GM18861 (cell line): ENCODE measurements at regions not wholly inside any gene's neighbourhood (a gene's known extent, or its start where the extent isn't known, plus 50 kb on each side); places are given as distances from the start of the nearest gene placed in this dataset.
A peak's percentile ranks its signal among the peaks of the same experiment; 100 is the strongest.
"Not testable (repeated sequence)": the region's sequence is repeated elsewhere in the genome, so short reads cannot be mapped to it uniquely, and the experiment has no call there.

Source experiments
- ATAC-seq: cut with Tn5 transposase; IDR thresholded peaks from one replicate; pipeline ENCODE4 v1.9.1; 2021; ENCODE audit not compliant: unreplicated experiment

DNA sequence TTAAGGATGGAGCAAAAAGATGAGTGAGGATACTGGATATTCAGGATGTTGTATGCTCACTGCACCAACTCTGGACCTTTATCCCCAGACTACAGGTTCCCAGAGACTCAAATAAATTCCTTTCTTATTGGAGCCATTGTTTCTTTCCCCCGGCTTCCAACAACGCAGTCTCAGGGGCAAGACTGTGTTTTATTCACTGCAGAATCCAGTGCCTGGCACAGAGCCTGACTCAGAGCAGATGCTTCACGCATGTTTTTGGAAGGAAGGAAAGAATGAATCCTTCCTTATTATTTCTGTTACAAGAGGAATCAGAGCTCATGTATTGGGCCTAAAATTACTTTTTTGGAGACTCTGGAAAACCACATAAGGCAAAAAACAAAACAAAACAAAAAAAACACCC lies 96.0 kb upstream of the VGLL4 start:
- ATAC-seq = no peak

DNA sequence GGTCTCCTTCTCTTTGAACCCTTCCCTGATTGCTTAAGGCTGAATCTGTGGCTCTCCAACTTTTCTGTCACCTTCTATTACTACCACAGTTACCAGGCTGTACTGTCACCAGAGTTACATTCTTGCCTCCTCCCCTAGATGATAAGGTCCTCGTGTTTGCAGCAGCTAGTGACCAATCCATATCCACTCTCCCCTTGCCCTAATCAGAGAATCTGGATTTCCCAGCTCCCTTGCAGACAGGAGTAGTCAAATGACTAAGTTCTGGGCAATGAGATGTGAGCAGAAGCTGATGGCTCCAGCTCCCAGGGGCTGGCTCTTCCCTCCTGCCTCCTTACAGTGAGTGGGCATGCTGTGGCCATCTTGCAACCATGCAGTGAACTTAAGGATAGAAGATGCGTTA lies 95.4 kb upstream of the VGLL4 start:
- no peak for ATAC-seq

DNA sequence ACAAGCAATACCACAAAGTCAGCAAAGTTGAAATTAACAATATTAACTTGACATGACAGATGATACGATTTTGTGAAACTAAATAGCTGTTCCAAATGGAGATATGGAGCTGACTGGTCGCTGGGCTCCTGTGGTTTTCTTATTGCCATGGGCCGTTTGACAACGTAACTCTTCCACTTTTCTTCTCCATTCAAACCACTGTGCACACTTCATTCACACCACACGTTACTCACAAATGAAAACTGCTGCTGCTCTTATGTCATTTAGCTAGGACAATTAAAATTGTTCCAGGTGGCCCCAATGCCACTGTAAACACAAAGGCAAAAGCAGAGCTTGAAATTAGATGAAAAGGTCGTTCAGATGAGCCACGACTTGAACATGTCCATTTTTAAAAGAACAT lies 94.0 kb upstream of the VGLL4 start:
- ATAC-seq = no peak

DNA sequence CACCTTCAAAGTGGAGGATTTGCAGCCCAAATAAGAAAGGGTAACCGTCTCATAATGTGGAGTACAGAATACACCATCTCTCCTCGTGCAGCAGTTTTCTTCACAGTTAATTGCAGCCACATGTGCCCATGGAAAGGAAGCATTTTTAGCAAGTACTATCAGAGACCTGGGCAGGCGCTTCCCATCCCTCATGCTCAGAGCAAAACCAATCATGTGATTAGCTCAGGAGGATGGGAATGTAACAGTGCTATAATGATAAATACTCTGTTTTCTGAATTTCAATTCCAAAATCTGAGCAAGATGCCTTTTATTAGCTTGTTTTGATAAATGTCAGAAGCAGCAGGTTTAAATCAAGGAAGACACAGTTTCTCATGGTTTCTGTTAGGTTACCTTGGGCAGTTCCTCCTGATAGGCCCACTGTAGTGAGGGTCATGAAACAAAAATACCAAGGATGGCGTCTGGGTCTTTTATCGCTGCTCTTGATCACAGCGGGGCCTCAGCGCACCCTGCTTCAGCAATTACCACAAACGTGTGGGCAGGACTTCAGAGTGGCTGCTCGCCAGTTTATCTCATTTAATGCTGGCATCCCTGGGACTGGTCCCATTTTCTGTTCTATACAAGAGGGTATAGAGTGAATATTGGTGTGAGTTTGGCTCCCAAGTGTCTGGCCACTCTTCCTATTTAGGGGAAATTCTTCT lies 92.6 kb upstream of the VGLL4 start:
- no peak for ATAC-seq

DNA sequence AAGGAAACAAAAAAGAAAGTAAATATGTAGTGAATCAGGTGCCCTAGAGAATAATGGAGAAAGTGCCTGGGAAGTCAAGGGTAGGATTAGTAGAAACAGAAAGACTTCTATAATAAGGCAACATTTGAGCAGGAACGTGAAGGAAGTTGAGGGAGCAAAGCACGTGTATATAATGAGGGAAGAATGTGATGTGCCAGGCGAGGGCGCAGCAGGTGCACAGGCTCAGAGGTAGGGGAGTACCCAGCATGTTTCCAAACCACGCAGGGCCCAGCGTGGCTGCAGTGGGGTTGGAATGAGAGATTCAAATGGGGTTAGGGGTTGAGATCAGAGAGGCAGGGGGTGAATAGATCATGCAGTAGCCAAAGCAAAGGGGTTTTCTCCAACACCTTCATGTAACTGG lies 91.9 kb upstream of the VGLL4 start:
- no peak for ATAC-seq

DNA sequence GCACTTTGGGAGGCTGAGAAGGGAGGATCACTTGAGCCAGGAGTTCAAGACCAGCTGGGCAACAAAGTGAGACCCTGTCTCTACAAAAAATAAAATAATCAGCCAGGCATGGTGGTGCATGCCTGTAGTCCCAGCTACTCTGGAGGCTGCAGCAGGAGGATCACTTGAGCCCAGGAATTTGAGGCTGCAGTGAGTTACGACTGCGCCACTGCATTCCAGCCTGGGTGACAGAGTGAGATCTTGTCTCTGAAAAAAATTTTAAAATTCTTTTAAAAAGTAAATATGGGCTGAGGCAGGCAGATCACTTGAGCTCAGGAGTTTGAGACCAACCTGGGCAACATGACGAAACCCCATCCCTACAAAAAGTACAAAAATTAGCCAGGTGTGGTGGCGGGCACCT lies 91.4 kb upstream of the VGLL4 start:
- ATAC-seq = not testable (repeated sequence)

DNA sequence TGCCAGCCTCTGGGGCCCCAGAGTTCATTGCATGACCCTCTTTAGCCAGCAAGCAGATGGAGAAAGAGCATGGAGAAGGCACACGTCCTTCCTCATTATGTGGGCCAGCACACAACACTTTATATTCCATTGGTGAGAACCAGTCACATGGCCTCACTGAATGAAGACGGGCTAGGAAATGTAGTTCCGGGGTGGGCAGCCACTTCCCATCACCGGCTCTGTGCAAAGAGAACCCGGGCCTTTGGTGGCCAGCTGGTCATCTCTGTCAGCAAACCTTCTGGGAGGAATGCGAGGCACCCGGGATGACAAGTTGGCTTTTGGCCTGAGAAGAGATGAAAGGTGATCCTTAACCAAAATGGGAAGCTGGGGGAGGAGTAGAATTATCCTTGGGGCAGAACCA lies 90.2 kb upstream of the VGLL4 start:
- ATAC-seq = no peak

DNA sequence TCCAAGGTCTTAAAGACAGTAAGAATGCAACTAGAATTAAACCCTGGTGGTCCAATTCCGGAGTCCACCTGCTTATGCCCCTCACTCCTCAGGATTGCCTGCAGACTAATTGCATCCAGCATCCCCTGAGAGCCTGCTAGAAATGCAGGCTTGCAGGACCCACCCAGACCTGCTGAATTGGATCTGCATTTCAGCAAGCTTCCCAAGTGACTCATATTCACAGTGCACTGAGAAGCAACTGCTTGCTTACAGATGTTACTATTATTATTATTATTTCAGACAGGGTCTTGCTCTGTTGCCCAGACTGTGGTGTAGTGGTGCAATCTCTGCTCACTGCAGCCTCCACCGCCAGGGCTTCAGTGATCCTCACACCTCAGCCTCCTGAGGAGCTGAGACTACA lies 83.5 kb upstream of the VGLL4 start:
- no peak for ATAC-seq

DNA sequence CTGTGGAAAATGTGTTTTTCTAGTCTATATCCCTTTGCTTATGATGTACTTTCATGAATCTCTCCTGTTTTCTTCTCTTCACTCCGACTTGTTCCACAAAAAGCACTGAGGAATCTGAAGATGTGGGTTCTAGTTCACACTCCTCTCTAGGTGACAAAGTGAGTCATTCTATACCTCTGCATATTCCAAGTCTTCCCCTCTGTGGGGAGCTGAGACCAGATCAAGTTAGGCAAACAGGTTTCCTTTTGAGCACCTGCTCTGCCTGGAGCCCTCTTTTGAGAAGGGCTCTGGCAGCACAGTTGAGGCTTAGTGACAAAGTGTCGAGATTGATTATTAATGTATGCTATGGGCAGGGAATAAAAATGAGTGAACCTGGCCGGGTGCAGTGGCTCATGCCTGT lies 82.4 kb upstream of the VGLL4 start:
- ATAC-seq = no peak

DNA sequence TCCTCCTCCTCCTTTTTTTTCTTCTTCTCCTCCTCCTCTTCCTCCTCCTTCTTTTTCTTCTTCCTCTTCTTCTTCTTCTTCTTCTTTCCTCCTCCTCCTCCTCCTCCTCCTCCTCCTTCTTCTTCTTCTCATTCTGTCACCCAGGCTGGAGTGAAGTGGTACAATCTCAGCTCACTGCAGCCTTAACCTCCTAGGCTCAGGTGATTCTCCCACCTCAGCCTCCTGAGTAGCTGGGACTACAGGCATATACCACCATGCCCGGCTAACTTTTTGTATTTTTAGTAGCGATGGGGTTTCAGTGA lies 81.6 kb upstream of the VGLL4 start:
- ATAC-seq = not testable (repeated sequence)

DNA sequence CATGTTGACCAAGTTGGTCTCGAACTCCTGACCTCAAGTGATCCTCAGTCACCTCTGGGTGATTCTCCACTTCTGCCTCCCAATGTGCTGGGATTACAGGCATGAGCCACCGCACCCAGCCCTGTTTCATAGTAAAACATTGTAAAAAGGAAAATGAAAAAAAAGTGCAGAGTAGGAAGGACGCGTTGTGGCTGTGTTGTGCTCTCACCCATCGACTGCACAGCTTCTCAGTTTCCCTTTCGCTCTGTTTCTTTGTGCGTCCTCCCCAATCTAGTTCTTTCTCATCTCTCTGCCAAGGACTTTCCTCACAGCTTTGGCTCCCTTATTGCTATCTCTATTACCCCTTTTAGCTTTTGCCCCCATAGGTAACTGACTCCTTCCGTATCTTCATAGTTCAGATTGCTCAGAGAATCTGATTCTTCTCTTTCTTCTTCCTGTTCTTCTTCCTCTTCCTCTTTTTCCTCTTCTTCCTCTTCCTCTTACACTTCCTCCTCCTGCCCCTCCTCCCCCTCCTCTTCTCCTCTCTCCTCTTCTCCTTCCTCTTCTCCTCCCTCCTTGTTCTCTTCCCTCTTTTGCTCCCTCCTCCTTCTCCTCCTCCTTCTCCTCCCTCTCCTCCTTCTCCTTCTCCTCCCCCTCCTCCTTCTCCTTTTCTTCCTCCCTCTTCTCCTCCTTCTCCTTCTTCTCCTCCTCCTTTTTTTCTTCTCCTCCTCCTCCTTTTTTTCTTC lies 81.1 kb upstream of the VGLL4 start:
- peak; percentile 60 for ATAC-seq

DNA sequence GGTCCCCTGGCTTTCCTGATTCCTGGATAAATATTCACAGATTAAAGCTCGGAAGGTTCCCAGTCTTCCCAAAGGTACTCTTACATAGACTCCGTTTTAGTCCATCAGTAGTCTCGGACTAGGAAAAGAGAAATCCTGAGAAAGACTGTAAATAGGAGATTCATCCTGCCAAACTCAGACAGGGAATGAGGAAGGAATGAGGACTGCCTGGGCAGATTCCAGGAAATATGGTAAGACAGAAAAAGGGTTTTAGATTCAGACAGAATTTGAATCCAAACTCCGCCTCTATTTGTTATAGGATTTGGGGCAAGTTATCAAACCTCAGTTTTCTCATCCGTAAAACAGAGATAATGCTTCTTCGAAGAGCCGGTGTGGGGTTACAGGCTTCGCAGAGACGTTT lies 77.8 kb upstream of the VGLL4 start:
- no peak for ATAC-seq

DNA sequence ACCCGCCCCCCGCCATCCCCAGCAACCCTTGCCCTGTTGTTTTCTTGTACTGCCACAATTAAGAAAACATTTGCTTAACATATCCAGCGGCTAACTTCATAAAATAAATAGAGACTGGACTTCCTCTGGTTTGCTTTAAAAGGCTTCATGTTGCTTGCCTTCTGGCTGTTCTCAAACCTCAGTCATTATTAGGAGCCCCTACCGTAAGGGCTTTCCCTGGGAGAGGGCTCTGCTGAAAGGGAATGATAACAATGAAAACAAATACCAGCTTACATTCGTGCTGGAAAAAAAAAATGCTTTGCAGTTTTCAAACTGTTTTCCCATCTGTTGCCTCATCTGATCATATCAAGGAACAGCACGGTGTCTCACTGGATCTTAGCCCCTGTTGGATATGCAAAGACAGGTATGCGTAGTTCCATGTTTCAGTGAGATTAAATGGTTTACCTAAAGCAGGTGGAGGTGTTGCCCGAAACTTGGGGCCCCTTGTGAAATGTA lies 77.2 kb upstream of the VGLL4 start:
- ATAC-seq = no peak

DNA sequence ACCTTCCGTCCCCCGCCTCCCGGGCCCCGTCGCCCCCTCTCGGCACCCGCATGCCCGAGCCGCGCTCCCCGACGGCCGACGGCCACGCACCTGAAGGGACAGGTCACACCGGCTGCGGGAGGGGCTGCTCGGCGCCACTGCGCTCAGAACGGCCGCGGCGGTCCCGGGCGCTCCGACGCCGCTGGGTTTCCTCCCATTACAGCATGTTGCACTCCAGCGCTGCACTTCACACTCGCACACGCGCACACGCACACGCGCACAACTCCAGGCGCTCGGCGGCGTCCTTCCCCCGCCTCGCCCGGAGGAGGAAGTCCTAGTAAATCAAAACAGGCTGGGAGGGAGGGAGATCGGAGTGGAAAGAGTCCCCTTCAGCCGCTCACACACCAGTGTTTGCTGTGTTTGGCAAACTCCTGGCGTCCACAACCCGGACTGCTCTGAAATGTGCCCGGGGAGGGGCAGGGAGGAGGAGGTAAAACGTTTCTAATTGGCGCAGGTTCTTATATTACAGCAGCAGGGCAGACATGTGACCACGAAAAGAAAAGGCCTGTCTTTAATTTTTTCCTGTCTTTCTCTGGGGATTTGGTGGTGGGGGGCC lies 76.7 kb upstream of the VGLL4 start:
- ATAC-seq = no peak

DNA sequence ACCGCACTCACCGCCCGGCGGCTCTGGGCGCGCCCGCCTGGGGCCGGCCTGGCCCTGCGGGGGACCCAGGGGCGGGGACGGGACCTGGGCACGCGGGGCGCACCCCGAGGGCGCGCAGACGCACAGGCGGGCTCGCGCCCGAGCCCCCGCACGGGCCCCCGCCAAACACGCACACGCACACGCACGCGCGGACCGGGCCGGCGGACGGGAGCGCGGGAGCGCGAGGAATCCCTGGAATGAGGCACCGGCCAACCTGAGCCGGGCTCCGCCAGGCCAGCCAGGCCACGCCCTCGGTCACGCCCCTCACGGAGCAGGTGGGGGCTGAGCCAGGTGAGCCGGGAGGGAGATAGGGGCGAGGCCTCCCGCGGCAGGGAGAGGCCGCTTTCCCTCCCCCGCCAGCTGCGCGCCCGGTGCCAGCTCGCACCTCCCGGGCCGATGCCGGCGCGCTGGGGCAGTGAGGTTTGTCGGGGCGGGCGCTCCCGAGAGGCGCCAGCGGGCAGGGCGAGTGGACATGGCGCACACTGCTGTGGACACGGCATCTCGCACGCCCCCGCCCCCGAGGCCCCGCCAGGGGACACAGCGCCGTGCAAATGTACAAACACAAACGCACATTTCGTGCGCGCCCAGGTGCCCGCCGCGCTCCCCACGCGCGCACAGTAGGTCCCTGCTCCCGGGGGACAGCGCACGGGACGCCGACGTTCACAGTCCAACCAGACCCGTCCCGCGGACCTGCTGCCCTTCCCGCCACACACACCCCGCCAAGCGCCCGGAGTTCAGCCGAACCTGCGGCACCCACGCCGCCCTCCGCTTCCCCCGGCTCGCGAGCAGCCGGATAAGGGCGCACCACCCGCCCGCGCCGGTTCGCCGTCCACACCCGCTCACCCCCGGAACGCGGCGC lies 75.9 kb upstream of the VGLL4 start:
- ATAC-seq = peak; percentile 48

DNA sequence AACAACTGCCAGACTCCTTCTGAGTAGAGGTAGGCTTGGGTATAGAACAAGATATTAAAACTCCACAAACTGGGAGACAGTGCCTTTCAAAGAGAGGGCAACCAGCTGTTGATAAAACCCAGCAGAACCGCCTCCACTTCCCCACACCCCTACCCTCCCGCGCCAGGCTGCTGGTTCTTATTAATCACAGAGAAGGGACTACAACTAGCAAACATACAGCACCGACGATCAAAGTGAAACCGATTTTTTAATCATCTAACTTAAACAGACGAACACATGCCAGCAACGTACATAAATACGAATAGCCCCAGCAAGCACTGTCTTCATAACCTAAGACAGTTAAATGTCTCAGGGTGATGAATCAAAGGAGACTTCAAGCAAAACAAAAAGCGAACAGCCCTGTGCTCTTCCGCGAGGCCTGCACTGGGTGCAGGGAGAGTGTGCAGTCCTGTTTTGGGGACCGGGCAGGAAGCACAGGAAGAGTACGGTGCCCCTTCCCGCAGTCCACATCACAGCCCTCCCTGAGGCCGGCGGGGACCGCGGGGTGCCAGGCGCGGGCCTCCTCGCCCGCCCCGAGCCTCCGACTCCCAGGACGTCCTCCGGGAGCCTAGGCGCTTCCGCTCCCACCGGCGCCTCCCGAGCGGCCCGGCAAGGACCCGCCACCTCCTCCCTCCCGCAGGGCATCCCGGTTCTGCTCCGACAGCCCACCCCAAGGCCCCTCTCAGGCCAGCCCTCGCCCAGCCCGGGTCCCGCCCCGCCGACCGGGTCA lies 75.1 kb upstream of the VGLL4 start:
- ATAC-seq = peak; percentile 12

DNA sequence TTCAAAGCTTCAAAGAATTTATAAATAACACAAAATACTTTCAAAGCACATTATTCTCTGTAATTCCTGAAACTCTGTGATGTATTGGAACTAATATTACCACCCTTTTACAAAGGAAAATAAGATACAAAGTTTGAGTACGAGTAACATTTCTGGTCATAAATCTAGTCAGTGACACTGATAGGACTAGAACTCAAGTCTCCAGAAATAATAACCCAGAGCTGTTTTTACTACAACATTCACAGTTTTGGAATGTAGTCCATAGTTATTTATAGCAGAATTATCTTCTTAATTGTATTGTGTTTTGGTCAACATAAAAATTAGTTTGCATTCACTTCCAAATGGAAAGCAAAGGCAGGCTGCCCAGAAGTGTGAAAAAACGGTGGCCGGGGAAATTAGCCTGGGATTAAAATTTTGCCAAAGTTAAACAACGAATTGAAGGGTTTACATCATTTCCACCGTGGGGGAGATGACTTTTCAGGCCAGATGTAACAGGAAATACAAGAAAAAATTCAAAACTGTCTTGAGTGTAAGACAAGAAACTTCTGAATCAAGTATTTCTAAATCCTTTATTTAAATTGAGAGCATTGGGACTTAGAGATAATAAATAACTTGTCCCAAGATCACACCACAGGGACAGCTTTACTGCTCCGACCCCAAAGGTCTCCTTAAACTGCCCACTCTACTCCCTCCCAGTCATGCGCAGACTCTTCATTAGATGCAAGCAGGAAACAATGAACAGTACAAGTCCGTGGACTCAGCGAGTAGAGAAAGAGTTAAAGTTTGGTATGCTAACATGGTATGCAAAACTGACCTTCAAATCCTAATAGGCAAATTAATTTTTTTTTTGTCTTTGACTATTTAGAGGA lies 74.3 kb upstream of the VGLL4 start:
- ATAC-seq = peak; percentile 37

DNA sequence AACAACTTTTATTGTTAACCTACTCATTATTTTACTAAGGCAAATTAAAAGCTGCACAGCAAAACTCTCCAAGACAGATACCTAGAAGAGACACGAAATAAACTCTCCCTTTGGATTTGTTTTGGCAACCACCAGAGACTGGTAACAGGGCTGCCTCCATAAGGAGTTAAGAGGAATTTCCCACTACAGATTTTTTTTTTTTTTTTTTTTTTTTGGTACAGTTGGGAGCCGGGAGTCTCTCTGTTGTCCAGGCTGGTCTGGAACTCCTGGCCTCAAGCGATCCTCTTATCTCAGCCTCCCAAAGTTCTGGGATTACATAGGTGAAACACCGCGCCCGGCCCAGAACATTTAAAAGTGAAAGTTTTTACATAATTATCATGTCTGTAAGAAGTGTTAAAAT lies 73.6 kb upstream of the VGLL4 start:
- ATAC-seq = no peak

DNA sequence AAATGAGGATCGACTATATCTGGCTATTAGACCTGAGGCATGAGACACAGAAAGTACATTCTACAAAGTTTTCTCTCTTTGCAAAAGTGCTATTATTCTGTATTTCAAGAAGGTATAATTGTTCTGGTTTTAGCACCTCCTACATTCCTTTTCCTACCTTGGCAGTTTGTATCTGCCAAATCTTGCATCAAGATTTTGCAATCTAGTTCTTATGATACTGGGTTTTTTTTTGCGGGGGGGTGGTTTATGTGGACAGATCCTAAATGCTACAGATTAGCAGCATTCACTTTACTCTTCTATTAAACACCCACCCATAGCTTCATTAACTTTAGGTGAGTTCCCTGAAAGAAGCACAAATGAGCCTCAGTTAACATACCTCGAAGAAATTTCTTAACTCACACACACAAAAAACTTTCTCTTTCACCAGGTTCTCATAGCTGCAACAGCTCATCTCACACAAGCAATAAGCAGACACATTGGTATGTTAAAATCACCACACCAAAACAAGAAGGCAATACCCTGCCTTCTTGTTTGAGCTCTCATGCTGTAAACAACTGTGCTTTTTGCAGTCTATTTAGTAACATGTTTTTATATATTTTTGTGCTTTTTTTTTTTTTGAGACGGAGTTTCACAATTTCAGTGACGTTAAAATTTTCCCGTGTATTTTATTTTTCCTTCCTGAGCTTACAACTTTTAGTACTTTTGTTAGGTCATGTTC lies 73.0 kb upstream of the VGLL4 start:
- ATAC-seq = no peak
